SJCRH30 (cell line): ENCODE measurements at regions not wholly inside any gene's neighbourhood (a gene's known extent, or its start where the extent isn't known, plus 50 kb on each side); places are given as distances from the start of the nearest gene placed in this dataset.

Experiments used
- DNase-seq, 2 experiments: peaks; one replicate each; pipeline ENCODE4 v3.0.0-alpha.2; 2015 to 2020
- H3K27ac ChIP-seq: fragments of 250-450 bp; sonication (Bioruptor Pico); 2 replicates; pipeline ENCODE4 v1.5.1; 2020; ENCODE audit warnings: mild to moderate bottlenecking, moderate library complexity
- H3K27me3 ChIP-seq: fragments of 250-450 bp; sonication (Bioruptor Pico); 2 replicates; pipeline ENCODE4 v1.5.1; 2020; ENCODE audit warnings: mild to moderate bottlenecking, moderate library complexity
- H3K36me3 ChIP-seq: fragments of 250-450 bp; sonication (Bioruptor Pico); 2 replicates; pipeline ENCODE4 v1.5.1; 2020; ENCODE audit warnings: mild to moderate bottlenecking, moderate library complexity
- H3K4me1 ChIP-seq: fragments of 250-450 bp; sonication (Bioruptor Pico); 2 replicates; pipeline ENCODE4 v1.5.1; 2020; ENCODE audit warnings: mild to moderate bottlenecking, moderate library complexity
- H3K4me3 ChIP-seq: fragments of 250-450 bp; sonication (Bioruptor Pico); 2 replicates; pipeline ENCODE4 v1.5.1; 2020; ENCODE audit warnings: mild to moderate bottlenecking, moderate library complexity
- H3K9me3 ChIP-seq: fragments of 250-450 bp; sonication (Bioruptor Pico); replicated peaks from 2 replicates; pipeline ENCODE4 v1.5.1; 2020; ENCODE audit warnings: mild to moderate bottlenecking, moderate library complexity

DNA sequence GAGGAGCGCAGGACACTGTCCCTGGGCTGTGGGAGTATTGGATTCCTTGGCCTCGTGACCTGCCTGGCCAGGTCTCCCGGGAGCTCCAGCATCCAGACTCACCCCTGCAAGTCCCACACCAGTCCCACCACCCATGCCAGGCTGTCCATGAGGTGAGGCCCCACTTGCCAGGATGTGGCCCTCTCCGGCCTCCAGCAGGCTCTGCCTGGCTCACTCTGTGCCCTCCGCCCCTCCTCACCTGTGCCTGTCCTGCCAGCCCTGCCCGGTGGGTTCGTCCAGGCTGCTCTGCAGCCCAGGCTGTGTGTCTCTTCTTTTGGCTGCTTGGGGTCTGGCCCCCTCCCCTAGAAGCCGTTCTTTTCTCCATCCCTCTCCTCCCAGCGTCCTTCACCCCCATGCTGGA lies 436.8 kb upstream of the MYT1L start:
- no peaks in the 10 kb centered on the region for H3K4me1 ChIP-seq
- H3K27ac ChIP-seq, result no peak overlapping the region
- no peaks in the 10 kb centered on the region for H3K9me3 ChIP-seq
- H3K27me3 ChIP-seq, result no peaks in the 10 kb centered on the region
- no peak for DNase-seq
- H3K4me3 ChIP-seq, result no peak overlapping the region
- H3K36me3 ChIP-seq, result no peaks in the 10 kb centered on the region

DNA sequence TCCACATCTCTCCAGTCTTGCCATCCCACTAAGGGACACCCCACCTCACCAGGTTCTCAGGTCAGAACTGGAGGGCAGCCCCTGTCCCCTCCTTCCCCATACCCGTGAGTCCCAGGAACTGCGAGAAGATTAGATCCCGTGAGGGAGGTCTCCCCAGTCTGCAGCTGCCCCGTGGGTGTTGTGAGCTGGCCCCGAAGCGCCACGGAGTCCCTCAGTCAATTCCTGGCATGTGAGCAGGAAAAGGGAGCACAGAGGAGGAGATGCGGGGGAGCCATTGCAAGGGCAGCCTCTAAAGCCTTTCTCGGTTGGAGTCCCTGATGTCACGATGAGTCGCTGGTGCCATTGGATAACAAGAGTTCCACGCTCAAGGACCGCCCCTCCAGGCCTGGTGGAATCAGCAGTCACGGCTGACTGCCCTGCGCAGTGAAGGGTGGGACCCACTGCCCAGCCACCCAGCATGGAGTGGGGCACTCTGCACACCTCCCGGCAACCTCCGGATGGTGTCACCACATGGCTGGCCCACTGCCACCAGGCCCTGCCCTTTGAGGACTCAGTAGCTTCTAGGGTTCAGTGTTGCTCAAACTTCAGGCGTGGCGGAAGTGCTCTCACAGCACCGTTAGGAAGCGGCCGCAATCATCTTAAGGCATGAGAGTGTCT lies 434.9 kb upstream of the MYT1L start:
- no peak overlapping the region for H3K4me3 ChIP-seq

GRCh38 chr2:2765176-2765800 lies 434.2 kb upstream of the MYT1L start:
- H3K36me3 ChIP-seq, result no peaks in the 10 kb centered on the region
- no peaks in the 10 kb centered on the region for H3K27me3 ChIP-seq
- DNase-seq, result no peak

More for the DNA sequence above, 434.9 kb upstream of the MYT1L start:
- H3K4me1 ChIP-seq, result no peaks in the 10 kb centered on the region
- no peak overlapping the region for H3K27ac ChIP-seq
- H3K9me3 ChIP-seq, result no peaks in the 10 kb centered on the region
- DNase-seq, result no peak
- H3K27me3 ChIP-seq, result no peaks in the 10 kb centered on the region
- H3K36me3 ChIP-seq, result no peaks in the 10 kb centered on the region

DNA sequence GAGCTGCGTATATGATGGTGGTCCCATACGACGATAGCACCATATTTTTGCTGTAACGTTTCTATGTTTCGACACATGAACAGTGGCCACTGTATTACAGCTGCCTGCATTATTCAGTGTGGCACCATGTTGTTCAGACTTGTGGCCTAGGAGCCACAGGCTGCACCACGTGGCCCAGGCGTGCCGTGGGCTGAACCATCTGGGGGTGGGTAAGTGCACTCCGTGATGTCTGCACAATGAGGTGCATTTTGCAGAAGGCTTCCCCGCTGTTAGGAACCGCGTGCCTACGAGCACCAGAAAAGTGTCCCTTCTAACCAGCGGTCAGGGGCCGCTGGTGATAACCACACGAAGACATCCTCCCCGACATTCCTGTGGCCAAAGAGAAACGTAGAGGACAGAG lies 433.7 kb upstream of the MYT1L start:
- no peaks in the 10 kb centered on the region for H3K36me3 ChIP-seq

More at GRCh38 chr2:2765176-2765800, 434.2 kb upstream of the MYT1L start:
- H3K9me3 ChIP-seq, result no peaks in the 10 kb centered on the region
- H3K4me1 ChIP-seq, result no peaks in the 10 kb centered on the region
- no peak overlapping the region for H3K4me3 ChIP-seq
- H3K27ac ChIP-seq, result no peak overlapping the region

DNA sequence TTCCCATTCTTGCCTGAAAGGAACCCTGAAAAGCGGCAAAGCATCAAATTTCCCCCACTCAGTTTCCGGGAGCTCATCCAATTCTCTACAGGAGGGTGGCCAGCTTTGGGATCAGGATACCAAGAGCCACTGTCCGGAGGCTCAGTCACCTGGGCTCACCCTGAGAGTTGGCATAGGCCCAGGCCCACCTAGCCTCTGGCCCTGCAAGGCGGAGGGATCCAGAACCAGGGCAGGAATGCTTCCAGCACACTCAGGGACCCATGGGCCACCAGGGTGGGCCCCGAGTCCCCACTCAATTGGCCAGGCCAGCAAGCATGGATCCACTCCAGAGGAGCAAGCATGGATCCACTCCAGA lies 432.9 kb upstream of the MYT1L start:
- Histone ChIP-seq H3K4me1 (no peaks in the 10 kb centered on the region), H3K9me3 (no peaks in the 10 kb centered on the region), H3K4me3 (no peak overlapping the region), H3K27me3 (peaks cover 3% of the 10 kb centered on the region; the same call in 1 of the 2 replicates), H3K27ac (no peak overlapping the region), H3K36me3 (no peaks in the 10 kb centered on the region)
- no peak for DNase-seq

More for the DNA sequence above, 433.7 kb upstream of the MYT1L start:
- no peak for DNase-seq
- H3K4me3 ChIP-seq, result no peak overlapping the region
- peaks cover 1% of the 10 kb centered on the region; the same call in 1 of the 2 replicates for H3K27me3 ChIP-seq
- no peaks in the 10 kb centered on the region for H3K4me1 ChIP-seq
- no peaks in the 10 kb centered on the region for H3K9me3 ChIP-seq
- H3K27ac ChIP-seq, result no peak overlapping the region

GRCh38 chr2:2763351-2764000 lies 432.4 kb upstream of the MYT1L start:
- H3K4me3 ChIP-seq, result no peak overlapping the region

DNA sequence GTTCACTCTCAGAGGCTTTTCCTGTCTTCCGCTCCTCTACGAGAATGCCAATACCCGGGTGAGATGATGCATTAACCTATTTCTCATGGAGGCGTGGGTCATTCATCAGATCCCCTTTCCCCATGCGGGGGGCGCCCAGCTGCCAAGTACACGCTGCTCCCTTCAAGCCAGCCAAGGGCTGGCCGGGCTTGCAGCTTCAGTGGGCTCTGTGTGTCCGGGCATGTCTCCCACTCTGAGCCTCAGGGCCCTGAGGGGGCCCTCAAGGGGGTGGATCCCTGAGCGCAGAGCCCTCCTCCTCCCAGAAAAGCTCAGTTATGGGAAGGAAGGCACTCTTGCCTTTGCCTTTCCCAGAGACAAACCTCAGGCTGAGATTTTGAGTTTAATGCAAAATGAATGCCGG lies 431.8 kb upstream of the MYT1L start:
- no peak overlapping the region for H3K27ac ChIP-seq
- DNase-seq, result no peak
- peaks cover 3% of the 10 kb centered on the region; the same call in 1 of the 2 replicates for H3K27me3 ChIP-seq
- no peaks in the 10 kb centered on the region for H3K9me3 ChIP-seq
- no peak overlapping the region for H3K4me3 ChIP-seq
- H3K36me3 ChIP-seq, result no peaks in the 10 kb centered on the region
- no peaks in the 10 kb centered on the region for H3K4me1 ChIP-seq

More at GRCh38 chr2:2763351-2764000, 432.4 kb upstream of the MYT1L start:
- Histone ChIP-seq H3K4me1 (no peaks in the 10 kb centered on the region), H3K9me3 (no peaks in the 10 kb centered on the region), H3K27me3 (peaks cover 3% of the 10 kb centered on the region; the same call in 1 of the 2 replicates), H3K27ac (no peak overlapping the region), H3K36me3 (no peaks in the 10 kb centered on the region)
- DNase-seq, result no peak

DNA sequence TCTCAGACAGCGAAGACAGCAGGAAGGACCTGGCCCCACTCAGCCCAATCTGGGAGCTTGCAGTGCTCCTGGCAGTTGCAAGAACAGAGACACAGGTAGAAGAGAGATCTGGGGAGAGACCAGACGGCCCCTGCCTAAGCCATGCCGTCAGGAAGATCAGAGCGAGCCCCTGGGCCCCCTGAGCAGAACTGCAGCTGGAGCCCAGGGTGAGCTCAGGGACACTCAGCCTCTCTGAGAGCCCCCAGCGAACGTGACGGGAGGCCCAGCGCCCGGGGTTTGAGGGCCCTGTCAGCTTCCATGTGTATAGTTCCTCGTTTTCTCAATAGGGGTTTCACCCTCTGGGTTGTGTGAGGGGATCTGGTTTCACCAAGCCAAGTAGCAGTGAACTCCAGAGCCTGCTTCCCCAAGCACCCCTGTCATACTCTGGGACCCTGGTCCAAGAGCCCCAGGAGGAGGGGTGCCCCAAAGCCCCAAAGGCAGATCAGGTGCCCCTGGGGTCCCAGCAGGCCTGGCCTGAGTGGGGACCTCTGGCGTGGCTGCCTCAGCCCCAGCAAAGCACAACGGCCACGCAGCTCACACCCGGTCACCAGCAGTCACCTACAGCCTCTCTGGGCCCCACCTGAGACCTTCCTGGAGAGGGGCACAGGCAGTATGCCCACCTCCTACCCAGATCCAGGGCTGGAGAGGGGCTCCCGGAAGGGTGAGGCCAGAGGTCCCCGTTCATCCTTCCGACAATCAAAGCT lies 431.3 kb upstream of the MYT1L start:
- no peak for DNase-seq
- Histone ChIP-seq H3K27me3 (peaks cover 3% of the 10 kb centered on the region; the same call in 1 of the 2 replicates), H3K4me1 (no peaks in the 10 kb centered on the region), H3K9me3 (no peaks in the 10 kb centered on the region), H3K36me3 (no peaks in the 10 kb centered on the region), H3K27ac (no peak overlapping the region), H3K4me3 (no peak overlapping the region)

- H3K9me3 ChIP-seq, result no peaks in the 10 kb centered on the region
- peaks cover 3% of the 10 kb centered on the region; the same call in 1 of the 2 replicates for H3K27me3 ChIP-seq
- no peak overlapping the region for H3K27ac ChIP-seq
- no peak overlapping the region for H3K4me3 ChIP-seq
- no peaks in the 10 kb centered on the region for H3K36me3 ChIP-seq
- DNase-seq, result no peak
- no peaks in the 10 kb centered on the region for H3K4me1 ChIP-seq
These were observed 427.8 kb upstream of the MYT1L start for GRCh38 chr2:2758793-2759367.

DNA sequence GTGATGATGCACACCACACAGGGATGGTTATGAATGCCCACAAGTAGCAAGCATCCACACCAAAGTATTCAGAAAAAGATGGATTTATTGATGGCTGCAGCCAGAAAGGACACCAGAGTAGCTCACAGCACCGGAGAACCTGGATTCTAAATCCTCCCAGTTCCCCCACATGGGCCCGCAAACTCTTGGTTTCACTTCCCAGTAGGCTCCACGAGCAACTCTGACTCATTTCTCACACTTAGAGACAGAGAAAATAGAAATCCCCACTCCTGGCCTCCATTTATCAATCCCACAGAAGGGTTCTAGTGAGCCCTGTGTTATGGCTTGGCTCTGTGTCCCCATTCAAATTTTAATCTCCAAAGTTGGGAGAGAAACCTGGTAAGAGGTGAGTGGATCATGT lies 426.7 kb upstream of the MYT1L start:
- H3K27me3 ChIP-seq, result peaks cover 3% of the 10 kb centered on the region; the same call in 1 of the 2 replicates
- H3K9me3 ChIP-seq, result no peaks in the 10 kb centered on the region; the same call in 1 of the 2 replicates
- H3K4me3 ChIP-seq, result no peak overlapping the region
- H3K27ac ChIP-seq, result no peak overlapping the region
- no peak for DNase-seq
- H3K4me1 ChIP-seq, result no peaks in the 10 kb centered on the region
- no peaks in the 10 kb centered on the region for H3K36me3 ChIP-seq

GRCh38 chr2:2756886-2757285 lies 425.8 kb upstream of the MYT1L start:
- no peaks in the 10 kb centered on the region for H3K4me1 ChIP-seq
- peaks cover 3% of the 10 kb centered on the region; the same call in 1 of the 2 replicates for H3K27me3 ChIP-seq
- no peaks in the 10 kb centered on the region for H3K36me3 ChIP-seq
- no peak for DNase-seq
- no peak overlapping the region for H3K4me3 ChIP-seq
- H3K27ac ChIP-seq, result no peak overlapping the region
- no peaks in the 10 kb centered on the region; the same call in 1 of the 2 replicates for H3K9me3 ChIP-seq

DNA sequence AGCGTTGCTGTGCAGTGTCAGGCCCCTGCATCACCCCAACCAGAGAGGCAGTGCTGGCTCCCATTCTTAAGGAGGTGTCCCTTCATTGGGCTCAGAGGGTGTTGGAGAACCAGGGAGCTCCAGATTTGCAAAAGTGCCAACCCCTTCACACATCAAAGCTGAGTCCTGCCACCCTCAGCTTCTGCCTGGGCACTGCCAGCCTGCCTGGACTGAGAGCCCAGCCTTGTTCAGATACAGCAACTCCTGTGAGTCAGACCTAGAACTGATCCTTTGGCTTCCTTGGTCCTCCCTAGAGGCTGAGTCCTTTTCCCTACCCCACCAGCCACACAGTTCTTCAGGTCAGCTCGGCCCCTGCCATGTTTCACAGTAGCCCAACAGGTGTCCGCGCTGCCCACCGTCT lies 424.9 kb upstream of the MYT1L start:
- Histone ChIP-seq H3K27me3 (peaks cover 3% of the 10 kb centered on the region; the same call in 1 of the 2 replicates), H3K4me1 (no peaks in the 10 kb centered on the region), H3K9me3 (no peaks in the 10 kb centered on the region; the same call in 1 of the 2 replicates)

GRCh38 chr2:2754940-2755339 lies 423.9 kb upstream of the MYT1L start:
- Histone ChIP-seq H3K27ac (no peak overlapping the region), H3K36me3 (no peaks in the 10 kb centered on the region), H3K27me3 (peaks cover 3% of the 10 kb centered on the region; the same call in 1 of the 2 replicates), H3K9me3 (no peaks in the 10 kb centered on the region; the same call in 1 of the 2 replicates), H3K4me1 (no peaks in the 10 kb centered on the region), H3K4me3 (no peak overlapping the region)
- no peak for DNase-seq

More for the DNA sequence above, 424.9 kb upstream of the MYT1L start:
- Histone ChIP-seq H3K27ac (no peak overlapping the region), H3K36me3 (no peaks in the 10 kb centered on the region), H3K4me3 (no peak overlapping the region)
- no peak for DNase-seq

DNA sequence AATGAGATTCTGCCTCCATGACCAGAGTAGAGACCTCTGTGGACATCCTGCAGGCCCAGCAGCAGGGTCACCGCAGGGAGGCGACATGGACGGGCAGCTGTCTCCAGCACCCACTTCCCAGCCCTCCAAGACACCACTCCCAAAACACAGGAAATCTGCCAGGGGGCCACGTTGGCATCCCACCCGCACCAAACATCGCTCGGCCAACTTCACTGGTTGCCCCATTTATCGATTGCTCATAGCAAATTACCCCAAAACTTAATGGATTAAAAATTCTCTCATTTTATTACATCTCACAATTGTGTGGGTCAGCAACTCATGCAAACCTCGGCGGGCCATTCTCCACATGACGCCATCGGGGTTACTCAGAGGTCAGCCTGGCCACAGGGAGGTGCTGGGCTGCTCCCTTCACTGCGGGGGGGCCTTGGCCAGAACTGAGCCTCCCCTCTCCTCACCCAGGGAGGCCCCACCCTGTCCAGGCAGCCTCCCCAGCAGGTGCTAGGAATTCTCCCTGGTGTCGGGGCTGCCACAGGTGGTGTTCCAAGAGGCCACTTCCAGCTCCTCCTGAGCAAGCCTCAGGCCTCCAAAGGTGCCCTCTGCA lies 420.7 kb upstream of the MYT1L start:
- H3K9me3 ChIP-seq, result no peaks in the 10 kb centered on the region; the same call in 1 of the 2 replicates
- H3K36me3 ChIP-seq, result no peaks in the 10 kb centered on the region
- no peak overlapping the region for H3K4me3 ChIP-seq
- no peaks in the 10 kb centered on the region for H3K27me3 ChIP-seq
- no peak overlapping the region for H3K27ac ChIP-seq
- no peak for DNase-seq
- 0 out of 2 replicates have a peak, but pooled peaks cover 3% of the 10 kb centered on the region for H3K4me1 ChIP-seq
